ENCODE measurements at regions not wholly inside any gene's neighbourhood (a gene's known extent, or its start where the extent isn't known, plus 50 kb on each side); places are given as distances from the start of the nearest gene placed in this dataset.

DNA sequence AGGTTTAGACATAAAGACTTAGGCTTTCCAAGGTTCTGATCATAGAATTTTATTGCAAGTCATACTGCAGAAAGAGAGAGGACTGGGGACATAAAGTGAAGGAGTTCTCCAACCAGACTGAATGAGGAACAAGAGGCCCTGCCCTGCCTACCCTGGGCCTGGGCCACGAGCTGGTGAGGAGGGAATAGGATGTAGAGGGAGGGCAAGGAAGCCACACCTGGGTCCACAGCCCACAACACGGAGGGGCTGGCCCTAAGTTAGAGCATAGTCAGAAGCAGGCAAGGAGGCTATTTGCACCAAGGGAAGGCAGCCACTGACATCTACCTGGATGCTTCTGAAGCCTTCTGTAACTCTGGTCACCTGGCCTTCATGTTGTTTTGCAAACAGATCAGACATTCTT, 82.2 kb upstream of the CXCL12 start:
- H3K4me3 ChIP-seq (ENCODE audit: control insufficient read depth in 1 of 7, extremely low read depth in 1 of 7, insufficient read depth in 4 of 7, low read depth in 2 of 7, low read length in 6 of 7): no peak overlapping the region

DNA sequence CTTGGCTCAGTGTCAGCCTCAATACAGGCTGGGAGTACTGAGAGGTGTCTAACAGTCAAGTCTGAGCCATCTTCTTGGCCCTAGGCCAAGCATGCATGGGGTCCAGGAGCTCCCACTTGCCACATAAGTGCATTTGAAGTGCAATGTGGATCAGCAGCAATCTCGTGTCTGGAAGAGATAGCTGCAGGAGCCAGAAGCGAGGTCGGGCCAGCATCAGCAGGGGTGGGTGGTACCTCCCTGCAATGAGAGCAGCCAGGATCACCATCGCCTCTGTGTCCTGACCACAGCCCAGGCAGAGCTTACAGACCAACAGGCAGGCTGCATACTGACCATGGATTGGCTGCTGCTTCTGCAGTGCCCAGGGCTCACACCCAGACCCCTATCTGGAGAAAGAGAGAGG, 83.0 kb upstream of the CXCL12 start:
- Histone ChIP-seq H3K27ac (ENCODE audit: insufficient read depth in 1 of 2, low read depth in 1 of 2, low read length in 2 of 2, poor library complexity in 1 of 2, severe bottlenecking in 2 of 2) (no peak overlapping the region), H3K36me3 (ENCODE audit: control insufficient read depth in 4 of 4, insufficient read depth in 4 of 4, low read length in 3 of 4) (no peaks in the 10 kb centered on the region), H3K27me3 (replicated peaks in 2 of 5; ENCODE audit: control insufficient read depth in 4 of 5, insufficient read depth in 5 of 5, low read length in 4 of 5) (peaks cover 0 to 5% (median 0%) of the 10 kb centered on the region in 5 experiments), H3K4me1 (ENCODE audit: control extremely low read depth in 1 of 4, control insufficient read depth in 4 of 4, insufficient read depth in 4 of 4, low read length in 3 of 4) (no peaks in the 10 kb centered on the region), H3K4me3 (ENCODE audit: control insufficient read depth in 1 of 7, extremely low read depth in 1 of 7, insufficient read depth in 4 of 7, low read depth in 2 of 7, low read length in 6 of 7) (no peak overlapping the region), H3K9me3 (ENCODE audit: control extremely low read depth in 1 of 5, control insufficient read depth in 4 of 5, insufficient read depth in 2 of 5, low read depth in 1 of 5, low read length in 4 of 5) (no peaks in the 10 kb centered on the region)
- no peak for DNase-seq
- 95% methylated on average over 4 of the region's 4 CpGs for WGBS (ENCODE audit: insufficient coverage)
- ChIA-PET CTCF (no interaction called here), POLR2A (no interaction called here)

More for the DNA sequence above, 82.2 kb upstream of the CXCL12 start:
- Histone ChIP-seq H3K4me1 (ENCODE audit: control extremely low read depth in 1 of 4, control insufficient read depth in 4 of 4, insufficient read depth in 4 of 4, low read length in 3 of 4) (no peaks in the 10 kb centered on the region), H3K27me3 (replicated peaks in 2 of 5; ENCODE audit: control insufficient read depth in 4 of 5, insufficient read depth in 5 of 5, low read length in 4 of 5) (peaks cover 0 to 5% (median 0%) of the 10 kb centered on the region in 5 experiments), H3K9me3 (ENCODE audit: control extremely low read depth in 1 of 5, control insufficient read depth in 4 of 5, insufficient read depth in 2 of 5, low read depth in 1 of 5, low read length in 4 of 5) (no peaks in the 10 kb centered on the region), H3K27ac (ENCODE audit: insufficient read depth in 1 of 2, low read depth in 1 of 2, low read length in 2 of 2, poor library complexity in 1 of 2, severe bottlenecking in 2 of 2) (no peak overlapping the region), H3K36me3 (ENCODE audit: control insufficient read depth in 4 of 4, insufficient read depth in 4 of 4, low read length in 3 of 4) (no peaks in the 10 kb centered on the region)
- 76% methylated on average over 2 of the region's 2 CpGs for WGBS (ENCODE audit: insufficient coverage)
- DNase-seq: no peak
- POLR2A ChIA-PET: no interaction called here
- CTCF ChIA-PET: no interaction called here

DNA sequence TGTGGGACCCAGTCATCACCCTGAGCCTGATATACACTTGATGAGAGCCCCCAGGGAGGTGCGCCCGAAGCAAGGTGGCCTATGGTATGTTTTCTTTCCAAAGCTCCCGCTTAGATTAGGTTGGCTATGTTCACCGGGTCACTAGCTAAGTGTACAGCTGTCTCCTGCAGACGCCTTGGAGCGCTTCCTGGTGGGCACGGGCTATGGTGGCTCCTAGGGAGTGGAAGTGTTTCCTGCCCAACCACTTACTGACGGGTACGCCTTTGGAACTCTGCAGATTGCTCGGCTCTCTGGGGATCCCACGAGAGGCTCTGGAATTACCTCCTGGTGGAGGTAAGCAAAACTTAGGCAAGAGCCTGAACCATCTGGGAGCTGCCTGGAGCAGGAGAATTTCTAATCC, 83.6 kb upstream of the CXCL12 start:
- no peaks in the 10 kb centered on the region for H3K36me3 ChIP-seq (ENCODE audit: control insufficient read depth in 4 of 4, insufficient read depth in 4 of 4, low read length in 3 of 4)
- H3K4me3 ChIP-seq (ENCODE audit: control insufficient read depth in 1 of 7, extremely low read depth in 1 of 7, insufficient read depth in 4 of 7, low read depth in 2 of 7, low read length in 6 of 7): no peak overlapping the region
- H3K27ac ChIP-seq (ENCODE audit: insufficient read depth in 1 of 2, low read depth in 1 of 2, low read length in 2 of 2, poor library complexity in 1 of 2, severe bottlenecking in 2 of 2): no peak overlapping the region
- no peaks in the 10 kb centered on the region for H3K9me3 ChIP-seq (ENCODE audit: control extremely low read depth in 1 of 5, control insufficient read depth in 4 of 5, insufficient read depth in 2 of 5, low read depth in 1 of 5, low read length in 4 of 5)
- WGBS (ENCODE audit: insufficient coverage): 95% methylated on average over 9 of the region's 11 CpGs
- ChIA-PET POLR2A (no interaction called here), CTCF (no interaction called here)
- no peaks in the 10 kb centered on the region for H3K4me1 ChIP-seq (ENCODE audit: control extremely low read depth in 1 of 4, control insufficient read depth in 4 of 4, insufficient read depth in 4 of 4, low read length in 3 of 4)
- H3K27me3 ChIP-seq (replicated peaks in 2 of 5; ENCODE audit: control insufficient read depth in 4 of 5, insufficient read depth in 5 of 5, low read length in 4 of 5): peaks cover 0 to 5% (median 0%) of the 10 kb centered on the region in 5 experiments
- no peak for DNase-seq

DNA sequence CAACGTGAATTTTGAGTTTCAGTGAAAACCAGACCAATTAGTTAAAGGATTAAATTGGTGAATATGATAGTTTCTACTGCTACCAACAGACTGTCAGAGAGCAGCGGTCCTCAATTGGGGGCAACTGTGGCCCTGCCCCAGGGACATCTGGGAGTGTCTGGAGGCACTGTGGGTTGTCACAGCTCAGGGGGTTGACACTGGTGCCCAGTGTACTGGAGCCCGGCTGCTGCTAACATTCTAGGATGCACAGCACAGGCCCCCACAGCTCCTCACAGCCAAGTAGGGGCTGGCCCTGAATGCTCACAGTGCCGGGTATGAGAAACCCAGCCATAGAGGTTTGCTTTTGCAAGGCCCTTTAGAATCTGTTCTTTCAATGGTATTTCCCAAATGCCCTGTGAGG, 84.1 kb upstream of the CXCL12 start:
- Histone ChIP-seq H3K27ac (ENCODE audit: insufficient read depth in 1 of 2, low read depth in 1 of 2, low read length in 2 of 2, poor library complexity in 1 of 2, severe bottlenecking in 2 of 2) (no peak overlapping the region), H3K9me3 (ENCODE audit: control extremely low read depth in 1 of 5, control insufficient read depth in 4 of 5, insufficient read depth in 2 of 5, low read depth in 1 of 5, low read length in 4 of 5) (no peaks in the 10 kb centered on the region), H3K4me3 (ENCODE audit: control insufficient read depth in 1 of 7, extremely low read depth in 1 of 7, insufficient read depth in 4 of 7, low read depth in 2 of 7, low read length in 6 of 7) (no peak overlapping the region), H3K4me1 (ENCODE audit: control extremely low read depth in 1 of 4, control insufficient read depth in 4 of 4, insufficient read depth in 4 of 4, low read length in 3 of 4) (no peaks in the 10 kb centered on the region), H3K27me3 (replicated peaks in 2 of 5; ENCODE audit: control insufficient read depth in 4 of 5, insufficient read depth in 5 of 5, low read length in 4 of 5) (peaks cover 0 to 5% (median 0%) of the 10 kb centered on the region in 5 experiments), H3K36me3 (ENCODE audit: control insufficient read depth in 4 of 4, insufficient read depth in 4 of 4, low read length in 3 of 4) (no peaks in the 10 kb centered on the region)
- POLR2A ChIA-PET: no interaction called here
- 100% methylated on average over 4 of the region's 4 CpGs for WGBS (ENCODE audit: insufficient coverage)
- CTCF ChIA-PET: no interaction called here
- no peak for DNase-seq

DNA sequence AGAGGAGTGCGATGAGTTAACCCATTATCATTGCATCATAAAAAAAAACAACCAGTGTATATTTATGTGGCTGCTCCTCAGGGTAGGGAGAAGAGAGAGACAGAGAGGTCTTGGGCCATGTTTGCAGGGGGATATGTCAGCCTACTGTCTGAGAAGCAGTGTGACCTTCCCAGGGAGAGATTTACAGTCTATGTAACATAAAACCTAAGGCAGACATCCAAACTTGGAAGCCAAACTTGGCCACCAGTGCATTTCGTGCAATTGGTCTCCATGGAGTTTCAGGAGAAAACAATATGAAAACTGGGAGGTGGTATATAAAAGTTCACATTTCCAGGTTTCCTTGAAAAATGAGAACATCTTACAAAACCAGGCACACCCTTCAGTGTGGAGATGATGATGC, 85.9 kb upstream of the CXCL12 start:
- no peak for DNase-seq
- no peaks in the 10 kb centered on the region for H3K9me3 ChIP-seq (ENCODE audit: control extremely low read depth in 1 of 5, control insufficient read depth in 4 of 5, insufficient read depth in 2 of 5, low read depth in 1 of 5, low read length in 4 of 5)
- no peaks in the 10 kb centered on the region for H3K36me3 ChIP-seq (ENCODE audit: control insufficient read depth in 4 of 4, insufficient read depth in 4 of 4, low read length in 3 of 4)
- ChIA-PET CTCF (no interaction called here), POLR2A (no interaction called here)
- H3K27me3 ChIP-seq (replicated peaks in 2 of 5; ENCODE audit: control insufficient read depth in 4 of 5, insufficient read depth in 5 of 5, low read length in 4 of 5): no peaks in the 10 kb centered on the region
- no peaks in the 10 kb centered on the region for H3K4me1 ChIP-seq (ENCODE audit: control extremely low read depth in 1 of 4, control insufficient read depth in 4 of 4, insufficient read depth in 4 of 4, low read length in 3 of 4)
- H3K27ac ChIP-seq (ENCODE audit: insufficient read depth in 1 of 2, low read depth in 1 of 2, low read length in 2 of 2, poor library complexity in 1 of 2, severe bottlenecking in 2 of 2): no peak overlapping the region
- H3K4me3 ChIP-seq (ENCODE audit: control insufficient read depth in 1 of 7, extremely low read depth in 1 of 7, insufficient read depth in 4 of 7, low read depth in 2 of 7, low read length in 6 of 7): no peak overlapping the region
- WGBS (ENCODE audit: insufficient coverage): 100% methylated on average over 1 of the region's 2 CpGs

DNA sequence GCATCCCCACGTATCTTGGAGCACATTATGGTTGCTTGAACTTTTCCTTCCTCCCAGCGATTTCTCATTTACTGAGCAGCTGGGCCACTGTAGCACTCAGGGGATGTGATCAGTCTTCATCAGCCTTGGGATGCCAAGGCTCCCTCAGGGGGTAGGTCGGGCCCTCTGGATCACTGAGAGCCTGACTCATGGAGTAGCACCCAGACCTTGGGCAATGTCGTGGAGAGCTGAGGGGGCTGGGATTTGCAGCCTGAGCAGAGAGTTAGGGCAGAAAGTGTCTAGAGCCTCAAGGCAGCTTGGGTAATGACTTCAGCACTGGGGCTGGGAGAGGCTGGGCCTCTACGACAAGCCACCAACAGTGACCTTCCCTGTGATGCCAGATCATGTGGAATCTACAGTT, 86.5 kb upstream of the CXCL12 start:
- Histone ChIP-seq H3K9me3 (ENCODE audit: control extremely low read depth in 1 of 5, control insufficient read depth in 4 of 5, insufficient read depth in 2 of 5, low read depth in 1 of 5, low read length in 4 of 5) (no peaks in the 10 kb centered on the region), H3K36me3 (ENCODE audit: control insufficient read depth in 4 of 4, insufficient read depth in 4 of 4, low read length in 3 of 4) (no peaks in the 10 kb centered on the region), H3K27ac (ENCODE audit: insufficient read depth in 1 of 2, low read depth in 1 of 2, low read length in 2 of 2, poor library complexity in 1 of 2, severe bottlenecking in 2 of 2) (no peak overlapping the region), H3K27me3 (replicated peaks in 2 of 5; ENCODE audit: control insufficient read depth in 4 of 5, insufficient read depth in 5 of 5, low read length in 4 of 5) (no peaks in the 10 kb centered on the region), H3K4me1 (ENCODE audit: control extremely low read depth in 1 of 4, control insufficient read depth in 4 of 4, insufficient read depth in 4 of 4, low read length in 3 of 4) (no peaks in the 10 kb centered on the region), H3K4me3 (ENCODE audit: control insufficient read depth in 1 of 7, extremely low read depth in 1 of 7, insufficient read depth in 4 of 7, low read depth in 2 of 7, low read length in 6 of 7) (no peak overlapping the region)
- ChIA-PET POLR2A (no interaction called here), CTCF (no interaction called here)
- WGBS (ENCODE audit: insufficient coverage): 93% methylated on average over 5 of the region's 5 CpGs
- no peak for DNase-seq

DNA sequence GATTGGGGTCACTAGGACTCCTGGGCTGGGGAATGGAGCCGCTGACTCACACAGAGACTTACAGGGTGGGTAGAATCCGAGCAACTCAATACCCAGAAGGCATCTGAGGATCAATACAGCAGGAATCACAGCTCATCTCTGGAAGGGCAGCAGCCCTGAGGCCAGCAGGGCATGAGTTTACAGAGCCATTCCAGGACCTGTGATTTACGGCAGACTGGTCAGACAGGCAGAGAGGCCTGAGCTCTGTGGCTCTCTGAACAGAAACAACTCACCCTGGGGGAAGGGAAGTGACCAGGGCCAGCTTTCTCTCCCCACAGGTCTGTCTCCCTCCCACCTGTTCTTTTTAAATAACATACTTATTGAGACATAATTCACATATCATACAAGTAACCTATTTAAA, 88.2 kb upstream of the CXCL12 start:
- no peak for DNase-seq
- Histone ChIP-seq H3K36me3 (ENCODE audit: control insufficient read depth in 4 of 4, insufficient read depth in 4 of 4, low read length in 3 of 4) (no peaks in the 10 kb centered on the region), H3K27ac (ENCODE audit: insufficient read depth in 1 of 2, low read depth in 1 of 2, low read length in 2 of 2, poor library complexity in 1 of 2, severe bottlenecking in 2 of 2) (no peak overlapping the region), H3K4me1 (ENCODE audit: control extremely low read depth in 1 of 4, control insufficient read depth in 4 of 4, insufficient read depth in 4 of 4, low read length in 3 of 4) (no peaks in the 10 kb centered on the region), H3K9me3 (ENCODE audit: control extremely low read depth in 1 of 5, control insufficient read depth in 4 of 5, insufficient read depth in 2 of 5, low read depth in 1 of 5, low read length in 4 of 5) (no peaks in the 10 kb centered on the region), H3K27me3 (replicated peaks in 2 of 5; ENCODE audit: control insufficient read depth in 4 of 5, insufficient read depth in 5 of 5, low read length in 4 of 5) (no peaks in the 10 kb centered on the region), H3K4me3 (ENCODE audit: control insufficient read depth in 1 of 7, extremely low read depth in 1 of 7, insufficient read depth in 4 of 7, low read depth in 2 of 7, low read length in 6 of 7) (no peak overlapping the region)
- ChIA-PET CTCF (no interaction called here), POLR2A (no interaction called here)
- WGBS (ENCODE audit: insufficient coverage): 97% methylated on average over 3 of the region's 3 CpGs
